H1 (cell line): ENCODE measurements at regions not wholly inside any gene's neighbourhood (a gene's known extent, or its start where the extent isn't known, plus 50 kb on each side); places are given as distances from the start of the nearest gene placed in this dataset.

Experiments used
- CTCF ChIA-PET: fragments of 300-600 bp; sonication (Branson Sonifier 250); formaldehyde crosslinking; loops from one replicate; lab custom pipeline; 2021; ENCODE audit not compliant: partially characterized antibody; lab: Charles Lee
- POLR2A ChIA-PET: fragments of 300-600 bp; sonication (Branson Sonifier 250); formaldehyde crosslinking; loops from one replicate; lab custom pipeline; 2021; ENCODE audit warnings: inconsistent platforms; ENCODE audit not compliant: partially characterized antibody; lab: Charles Lee
- DNase-seq, 2 experiments: peaks; one replicate each; pipeline versions ENCODE4 v3.0.0 to v3.0.0-alpha.2; 2010 to 2022; ENCODE audit warnings: low spot score in 2 of 2, low read depth in 1 of 2, mixed read lengths in 1 of 2
- FAIRE-seq: peaks from 2 replicates; lab custom pipeline; 2011; peaks lifted over from hg19 to GRCh38; lab: Jason Lieb, UNC
- H2AFZ ChIP-seq: 2 replicates; pipeline ENCODE4 v1.8.1; 2012; ENCODE audit warnings: low read length, inconsistent platforms
- H2AK5ac ChIP-seq: 2 replicates; pipeline ENCODE4 v1.6.1; 2013; ENCODE audit warnings: low read depth, low read length
- H2BK120ac ChIP-seq: replicated peaks from 2 replicates; pipeline ENCODE3; 2013; ENCODE audit warnings: low read depth, low read length, inconsistent platforms
- H2BK12ac ChIP-seq: 2 replicates; pipeline ENCODE4 v1.6.1; 2013; ENCODE audit warnings: low read depth, low read length
- H2BK15ac ChIP-seq: 2 replicates; pipeline ENCODE4 v1.6.1; 2013; ENCODE audit warnings: low read length
- H2BK20ac ChIP-seq: 2 replicates; pipeline ENCODE4 v1.6.1; 2013; ENCODE audit warnings: low read length
- H2BK5ac ChIP-seq: 2 replicates; pipeline ENCODE4 v1.6.1; 2013; ENCODE audit warnings: low read depth, low read length
- H3K14ac ChIP-seq: 2 replicates; pipeline ENCODE4 v1.6.1; 2013; ENCODE audit warnings: inconsistent platforms; ENCODE audit not compliant: insufficient read length
- H3K18ac ChIP-seq: 2 replicates; pipeline ENCODE4 v1.6.1; 2013; ENCODE audit warnings: low read length; ENCODE audit errors: extremely low read depth
- H3K23ac ChIP-seq: 2 replicates; pipeline ENCODE4 v1.6.1; 2013; ENCODE audit warnings: inconsistent platforms; ENCODE audit not compliant: insufficient read length
- H3K23me2 ChIP-seq: 2 replicates; pipeline ENCODE4 v1.6.1; 2013; ENCODE audit warnings: low read depth, low read length
- H3K27ac ChIP-seq: 2 replicates; pipeline ENCODE4 v1.6.1; 2011; ENCODE audit warnings: low read depth, low read length, inconsistent platforms
- H3K27me3 ChIP-seq, 4 experiments: replicated peaks in 1 of 4; 1 replicate in 1 of 4; 2 replicates in 3 of 4; pipeline versions ENCODE4 v1.6.1 to v1.8.1; 2011 to 2013; ENCODE audit warnings: low read length in 3 of 4, mild to moderate bottlenecking in 3 of 4, inconsistent platforms in 2 of 4, mixed read lengths in 2 of 4, moderate library complexity in 1 of 4; ENCODE audit not compliant: control insufficient read depth in 3 of 4, insufficient read depth in 3 of 4; ENCODE audit errors: extremely low read depth in 1 of 4
- H3K36me3 ChIP-seq, 4 experiments: 2 replicates each; pipeline versions ENCODE4 v1.6.1 to v1.8.1; 2011 to 2013; ENCODE audit warnings: mild to moderate bottlenecking in 4 of 4, low read length in 3 of 4, moderate library complexity in 2 of 4, control low read depth in 1 of 4, inconsistent platforms in 1 of 4; ENCODE audit not compliant: insufficient read depth in 4 of 4, control insufficient read depth in 2 of 4
- H3K4ac ChIP-seq: replicated peaks from 2 replicates; pipeline ENCODE3; 2013; ENCODE audit warnings: low read length, low read depth, mixed read lengths, inconsistent platforms; ENCODE audit not compliant: insufficient read length
- H3K4me1 ChIP-seq, 4 experiments: replicated peaks in 1 of 4; 1 replicate in 1 of 4; 2 replicates in 3 of 4; pipeline versions ENCODE4 v1.6.1 to v1.8.1; 2011 to 2013; ENCODE audit warnings: low read length in 3 of 4, inconsistent platforms in 2 of 4, mixed read lengths in 1 of 4; ENCODE audit not compliant: insufficient read depth in 4 of 4, control insufficient read depth in 3 of 4
- H3K4me2 ChIP-seq, 2 experiments: 2 replicates each; pipeline versions ENCODE4 v1.6.1 to v1.8.1; 2011 to 2013; ENCODE audit warnings: low read depth in 2 of 2, low read length in 2 of 2, control low read depth in 1 of 2, inconsistent platforms in 1 of 2, mild to moderate bottlenecking in 1 of 2; ENCODE audit not compliant: insufficient read depth in 1 of 2
- H3K4me3 ChIP-seq, 4 experiments: fragments of 200-600, 300-600 bp in 1 of 4; sonication (generic), shearing (Covaris generic), sonication (Bioruptor Twin) in 1 of 4; 2 replicates each; pipeline versions ENCODE4 v1.5.1 to v1.8.1; 2011 to 2016; ENCODE audit warnings: low read length in 4 of 4, low read depth in 3 of 4, control low read depth in 2 of 4, inconsistent platforms in 2 of 4, mild to moderate bottlenecking in 2 of 4, mixed read lengths in 1 of 4, moderate library complexity in 1 of 4; ENCODE audit not compliant: insufficient read depth in 2 of 4; ENCODE audit errors: extremely low read depth in 1 of 4
- H3K56ac ChIP-seq: replicated peaks from 2 replicates; pipeline ENCODE3; 2013; ENCODE audit warnings: low read depth, mild to moderate bottlenecking, mixed read lengths, low read length, inconsistent platforms; ENCODE audit not compliant: insufficient read length
- H3K79me1 ChIP-seq: 2 replicates; pipeline ENCODE4 v1.6.1; 2013; ENCODE audit warnings: low read depth, low read length, control low read depth
- H3K79me2 ChIP-seq, 2 experiments: 2 replicates each; pipeline versions ENCODE4 v1.6.1 to v1.8.1; 2012 to 2013; ENCODE audit warnings: low read length in 2 of 2, mild to moderate bottlenecking in 2 of 2, inconsistent platforms in 1 of 2; ENCODE audit not compliant: insufficient read depth in 2 of 2, control insufficient read depth in 1 of 2
- H3K9ac ChIP-seq, 4 experiments: replicated peaks in 1 of 4; 1 replicate in 1 of 4; 2 replicates in 3 of 4; pipeline versions ENCODE4 v1.6.1 to v1.8.1; 2011 to 2013; ENCODE audit warnings: low read depth in 3 of 4, low read length in 3 of 4, control low read depth in 2 of 4, mild to moderate bottlenecking in 2 of 4, moderate library complexity in 2 of 4, inconsistent platforms in 1 of 4; ENCODE audit errors: extremely low read depth in 1 of 4
- H3K9me3 ChIP-seq, 2 experiments: 2 replicates each; pipeline versions ENCODE4 v1.6.1 to v1.8.1; 2012 to 2013; ENCODE audit warnings: mild to moderate bottlenecking in 2 of 2, moderate library complexity in 2 of 2, control low read depth in 1 of 2, inconsistent platforms in 1 of 2, low read depth in 1 of 2, low read length in 1 of 2, mixed read lengths in 1 of 2; ENCODE audit not compliant: insufficient read depth in 2 of 2
- H4K20me1 ChIP-seq, 2 experiments: replicated peaks in 1 of 2; 2 replicates each; pipeline versions ENCODE3 to v1.8.1; 2011 to 2013; ENCODE audit warnings: inconsistent platforms in 2 of 2, low read length in 2 of 2, mild to moderate bottlenecking in 1 of 2; ENCODE audit not compliant: insufficient read depth in 2 of 2, control insufficient read depth in 1 of 2
- H4K5ac ChIP-seq: 2 replicates; pipeline ENCODE4 v1.6.1; 2013; ENCODE audit warnings: low read length, low read depth, mixed read lengths, inconsistent platforms; ENCODE audit not compliant: insufficient read length
- H4K8ac ChIP-seq: 2 replicates; pipeline ENCODE4 v1.8.0; 2013; ENCODE audit warnings: mild to moderate bottlenecking, moderate library complexity, low read length, inconsistent platforms; ENCODE audit not compliant: insufficient read depth; ENCODE audit errors: extremely low read depth
- H4K91ac ChIP-seq: replicated peaks from 2 replicates; pipeline ENCODE3; 2013; ENCODE audit warnings: low read length, mixed read lengths, inconsistent platforms; ENCODE audit not compliant: insufficient read length
- ASH2L ChIP-seq: fragments of 200-600, 300-600 bp; sonication (generic); IDR thresholded peaks from one replicate; pipeline ENCODE4 v1.7.1; 2017; ENCODE audit warnings: low read length
- ATF2 ChIP-seq: IDR thresholded peaks from 2 replicates; pipeline ENCODE4 v1.6.1; 2012; ENCODE audit warnings: low read length, inconsistent platforms
- BCL11A ChIP-seq, 2 experiments: IDR thresholded peaks; one replicate each; pipeline ENCODE4 v1.6.1; 2011; ENCODE audit warnings: low read depth in 2 of 2, low read length in 2 of 2, mild to moderate bottlenecking in 2 of 2
- CBX5 ChIP-seq: fragments of 300-800, 300-1000 bp; sonication (generic); IDR thresholded peaks from 2 replicates; pipeline ENCODE4 v1.7.1; 2016; ENCODE audit warnings: antibody characterized with exemption, low read length, low read depth
- CBX8 ChIP-seq: fragments of 300-800, 300-1000 bp; sonication (generic); IDR thresholded peaks from 2 replicates; pipeline ENCODE4 v1.7.1; 2016; ENCODE audit warnings: low read depth, low read length, borderline replicate concordance
- CEBPB ChIP-seq: IDR thresholded peaks from 2 replicates; pipeline ENCODE4 v1.6.1; 2012; ENCODE audit warnings: low read depth, low read length
- CTBP2 ChIP-seq: IDR thresholded peaks from 2 replicates; pipeline ENCODE4 v1.7.0; 2011; ENCODE audit warnings: borderline replicate concordance, mild to moderate bottlenecking, moderate library complexity, mixed read lengths, low read length; ENCODE audit not compliant: insufficient read depth, insufficient read length
- EZH2 ChIP-seq: fragments of 200-600 bp; sonication (generic); IDR thresholded peaks from 2 replicates; pipeline ENCODE4 v1.7.1; 2012; ENCODE audit warnings: low read depth, mild to moderate bottlenecking, moderate library complexity, low read length, inconsistent platforms; ENCODE audit not compliant: severe bottlenecking
- HDAC2 ChIP-seq, 2 experiments: fragments of 300-600 bp in 1 of 2; sonication (generic) in 1 of 2; IDR thresholded peaks; 2 replicates each; pipeline ENCODE4 v1.6.1; 2011 to 2012; ENCODE audit warnings: low read depth in 2 of 2, low read length in 2 of 2, mild to moderate bottlenecking in 2 of 2, moderate library complexity in 2 of 2, borderline replicate concordance in 1 of 2, inconsistent platforms in 1 of 2
- RFX5 ChIP-seq: IDR thresholded peaks from 2 replicates; pipeline ENCODE4 v1.6.1; 2011; ENCODE audit warnings: low read depth, low read length, improper control_type of control experiment, borderline replicate concordance
- SIRT6 ChIP-seq: IDR thresholded peaks from one replicate; pipeline ENCODE4 v1.7.1; 2012; ENCODE audit warnings: low read length, inconsistent platforms
- TAF1 ChIP-seq: IDR thresholded peaks from 2 replicates; pipeline ENCODE4 v1.6.1; 2011; ENCODE audit warnings: mild to moderate bottlenecking, low read depth, low read length
- TCF12 ChIP-seq: IDR thresholded peaks from 2 replicates; pipeline ENCODE4 v1.6.1; 2011; ENCODE audit warnings: low read depth, mild to moderate bottlenecking, low read length
- TEAD4 ChIP-seq: IDR thresholded peaks from 2 replicates; pipeline ENCODE4 v1.6.1; 2012; ENCODE audit warnings: low read depth, low read length, inconsistent platforms, mixed read lengths
- WGBS, 2 experiments: shearing (Covaris generic) in 1 of 2; methylation state at CpG; one replicate each; pipeline versions ENCODE4 v1.1.6 to v1.1.7; 2013 to 2015; ENCODE audit warnings: low lambda C conversion rate in 2 of 2, mixed read lengths in 2 of 2, inconsistent platforms in 1 of 2, low coverage in 1 of 2, missing lambda C conversion rate in 1 of 2; ENCODE audit not compliant: insufficient replicate concordance in 2 of 2, insufficient coverage in 1 of 2, insufficient read length in 1 of 2; ENCODE audit errors: extremely low coverage in 1 of 2, missing lambda C conversion rate in 1 of 2; 5-methylcytosine and 5-hydroxymethylcytosine counted together

DNA sequence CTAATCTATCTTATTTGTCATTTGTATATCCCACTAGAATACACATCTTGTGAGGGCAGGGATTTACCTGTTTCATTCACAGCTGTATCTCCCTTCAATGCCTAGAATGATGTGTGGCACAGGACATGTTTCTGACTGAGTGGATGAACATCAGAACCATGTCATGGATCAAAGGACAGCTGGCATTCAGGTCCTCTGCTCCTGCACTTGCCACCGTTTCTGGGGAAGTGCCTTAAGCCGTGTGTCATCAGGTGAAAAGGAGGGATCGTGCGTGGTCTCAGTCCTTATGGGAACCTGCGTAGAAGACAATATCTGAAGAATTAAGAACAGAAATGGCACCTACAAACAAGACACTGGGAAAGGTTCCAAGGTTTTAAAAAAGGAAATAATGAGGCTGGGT, 206.1 kb upstream of the GATA6 start:
- no peak overlapping the region for H2BK120ac ChIP-seq
- no peak overlapping the region for H2BK20ac ChIP-seq
- CTCF ChIA-PET = interaction anchor here (0.7 kb wide), 1 partner anchor 35 kb away, joined by 3 read pairs; no protein-coding TSS in a partner anchor
- H3K9me3 ChIP-seq = no peaks in the 10 kb centered on the region
- H3K79me1 ChIP-seq = no peaks in the 10 kb centered on the region; the same call in 1 of the 2 replicates
- H4K20me1 ChIP-seq = no peaks in the 10 kb centered on the region
- H3K4me1 ChIP-seq = no peaks in the 10 kb centered on the region
- 96% methylated on average over 5 of the region's 5 CpGs; no CpG with 5 or more reads in 1 of the 2 experiments for WGBS, 2 experiments
- no peak overlapping the region for H3K4me3 ChIP-seq
- no peak overlapping the region for H2AFZ ChIP-seq
- H2BK12ac ChIP-seq = no peak overlapping the region
- no peak for DNase-seq
- H3K23me2 ChIP-seq = no peaks in the 10 kb centered on the region
- no peaks in the 10 kb centered on the region for H3K79me2 ChIP-seq
- no peak overlapping the region for H3K4ac ChIP-seq
- no peak overlapping the region for H2BK5ac ChIP-seq
- H3K9ac ChIP-seq = no peak overlapping the region
- no peak overlapping the region for H3K18ac ChIP-seq
- H2AK5ac ChIP-seq = no peak overlapping the region
- no peak for FAIRE-seq
- H4K5ac ChIP-seq = no peak overlapping the region
- no peak overlapping the region for H3K23ac ChIP-seq
- no peaks in the 10 kb centered on the region for H3K27me3 ChIP-seq
- no peak overlapping the region for H2BK15ac ChIP-seq
- no peaks in the 10 kb centered on the region for H3K36me3 ChIP-seq
- no peak overlapping the region for H4K91ac ChIP-seq
- no peak overlapping the region for H3K14ac ChIP-seq
- no peak overlapping the region for H3K56ac ChIP-seq
- no peak overlapping the region for H3K4me2 ChIP-seq
- H4K8ac ChIP-seq = no peak overlapping the region
- POLR2A ChIA-PET = no interaction called here
- no peak overlapping the region for H3K27ac ChIP-seq
- TF ChIP-seq EZH2 (no peak), CTBP2 (no peak), CBX5 (no peak), SIRT6 (no peak), BCL11A (IDR thresholded peaks at IDR 0.05; ENCODE audit: low read depth in 2 of 2, low read length in 2 of 2) (no peak), ATF2 (no peak), TCF12 (no peak), RFX5 (no peak), CEBPB (no peak), CBX8 (no peak), ASH2L (no peak), TEAD4 (no peak), TAF1 (no peak), HDAC2 (IDR thresholded peaks at IDR 0.05; ENCODE audit: borderline replicate concordance in 1 of 2, low read depth in 2 of 2, low read length in 2 of 2) (no peak)
